ENCODE measurements at regions not wholly inside any gene's neighbourhood (a gene's known extent, or its start where the extent isn't known, plus 50 kb on each side); places are given as distances from the start of the nearest gene placed in this dataset.

DNA sequence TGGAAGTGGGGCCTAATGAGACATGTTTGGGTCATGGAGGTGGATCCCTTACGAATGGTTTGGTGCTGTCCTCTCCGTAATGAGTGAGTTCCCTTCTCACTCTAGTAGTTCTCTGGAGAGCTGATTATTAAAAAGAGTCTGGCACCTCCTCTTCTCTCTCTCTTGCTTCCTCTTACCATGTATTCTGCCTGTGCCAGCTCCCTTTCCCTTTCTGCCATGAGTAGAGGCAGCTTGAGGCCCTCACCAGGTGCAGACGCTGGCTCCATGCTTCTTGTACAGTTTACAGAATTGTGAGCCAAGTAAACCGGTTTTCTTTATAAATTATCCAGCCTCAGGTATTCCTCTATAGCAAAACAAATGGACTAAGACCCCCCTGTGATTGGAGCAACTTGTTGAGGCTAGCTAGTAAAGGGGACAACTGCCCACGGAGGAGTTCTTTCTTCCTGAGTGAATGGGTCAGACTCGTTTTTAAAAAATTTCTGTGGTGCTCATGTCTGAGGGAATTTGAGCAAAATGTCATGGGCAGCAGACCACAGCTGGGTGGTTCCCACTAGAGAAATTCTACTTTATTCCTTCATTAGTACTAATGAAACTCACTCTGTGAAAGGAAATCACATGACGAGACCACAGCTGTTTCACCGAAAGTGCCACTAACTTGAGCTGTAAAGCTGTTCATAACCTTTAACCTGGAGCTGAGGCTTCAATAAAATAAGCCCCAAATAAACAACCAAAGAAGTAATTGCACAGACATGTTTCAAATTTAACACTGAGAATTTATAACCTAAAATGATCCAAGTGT is 210.0 kb downstream of the NFKBIZ start:
- in situ Hi-C loops (cut with HindIII; ENCODE audit: low sequenced_read_pairs) = no loop called here
- TF ChIP-seq, protein P1, sequence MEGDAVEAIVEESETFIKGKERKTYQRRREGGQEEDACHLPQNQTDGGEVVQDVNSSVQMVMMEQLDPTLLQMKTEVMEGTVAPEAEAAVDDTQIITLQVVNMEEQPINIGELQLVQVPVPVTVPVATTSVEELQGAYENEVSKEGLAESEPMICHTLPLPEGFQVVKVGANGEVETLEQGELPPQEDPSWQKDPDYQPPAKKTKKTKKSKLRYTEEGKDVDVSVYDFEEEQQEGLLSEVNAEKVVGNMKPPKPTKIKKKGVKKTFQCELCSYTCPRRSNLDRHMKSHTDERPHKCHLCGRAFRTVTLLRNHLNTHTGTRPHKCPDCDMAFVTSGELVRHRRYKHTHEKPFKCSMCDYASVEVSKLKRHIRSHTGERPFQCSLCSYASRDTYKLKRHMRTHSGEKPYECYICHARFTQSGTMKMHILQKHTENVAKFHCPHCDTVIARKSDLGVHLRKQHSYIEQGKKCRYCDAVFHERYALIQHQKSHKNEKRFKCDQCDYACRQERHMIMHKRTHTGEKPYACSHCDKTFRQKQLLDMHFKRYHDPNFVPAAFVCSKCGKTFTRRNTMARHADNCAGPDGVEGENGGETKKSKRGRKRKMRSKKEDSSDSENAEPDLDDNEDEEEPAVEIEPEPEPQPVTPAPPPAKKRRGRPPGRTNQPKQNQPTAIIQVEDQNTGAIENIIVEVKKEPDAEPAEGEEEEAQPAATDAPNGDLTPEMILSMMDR (IDR thresholded peaks at IDR 0.05; ENCODE audit: low read depth, low read length, missing control alignments) = no peak

DNA sequence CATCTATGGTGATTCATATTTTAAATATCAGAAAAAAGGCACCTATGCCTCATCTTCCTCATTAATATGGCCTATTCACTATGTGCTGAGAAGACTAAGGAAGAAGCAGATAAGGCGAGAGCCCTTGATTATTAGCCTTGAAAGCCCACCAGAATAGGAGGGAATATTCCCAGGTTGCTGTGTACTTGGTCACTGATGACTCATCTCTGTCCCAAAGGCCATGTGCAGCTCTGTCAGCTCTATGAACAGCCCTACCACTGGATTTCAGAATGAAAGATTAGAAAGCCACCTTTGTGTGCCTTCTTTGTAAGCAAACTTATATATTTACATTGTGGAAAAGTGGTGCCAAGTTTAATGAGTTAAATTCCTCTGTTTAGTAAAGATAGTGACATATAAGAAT is 211.5 kb downstream of the NFKBIZ start:
- no peak for DNase-seq (ENCODE audit: low read depth)
- TF ChIP-seq, protein P1 (IDR thresholded peaks at IDR 0.05; ENCODE audit: low read depth, low read length, missing control alignments) = no peak
- in situ Hi-C loops (cut with HindIII; ENCODE audit: low sequenced_read_pairs) = no loop called here
- H3K4me3 ChIP-seq (ENCODE audit: low read depth, low read length) = no peak overlapping the region

More for the DNA sequence above, 210.0 kb downstream of the NFKBIZ start:
- DNase-seq (ENCODE audit: low read depth) = no peak
- H3K4me3 ChIP-seq (ENCODE audit: low read depth, low read length) = no peak overlapping the region

DNA sequence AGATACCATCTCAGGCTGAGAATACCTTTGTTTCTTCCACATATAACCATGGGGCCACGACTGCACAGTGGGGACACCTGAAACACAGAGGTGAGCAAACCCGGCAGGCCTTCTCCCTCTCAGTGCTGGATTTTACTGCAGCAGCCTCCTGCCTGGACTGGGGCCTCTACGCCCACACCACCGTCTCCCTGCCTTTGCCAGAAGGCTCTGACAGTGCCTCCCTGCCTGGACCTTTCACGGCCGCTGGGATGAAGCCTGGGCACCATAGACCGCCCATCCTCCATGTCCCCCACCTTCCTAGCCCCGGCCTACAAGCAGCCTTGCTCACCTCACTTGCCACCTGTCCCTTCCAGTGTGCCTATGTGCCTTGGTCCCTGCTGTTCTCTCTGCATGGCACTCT is 214.3 kb downstream of the NFKBIZ start:
- DNase-seq (ENCODE audit: low read depth) = no peak
- in situ Hi-C loops (cut with HindIII; ENCODE audit: low sequenced_read_pairs) = no loop called here
- TF ChIP-seq, protein P1 (IDR thresholded peaks at IDR 0.05; ENCODE audit: low read depth, low read length, missing control alignments) = no peak
- H3K4me3 ChIP-seq (ENCODE audit: low read depth, low read length) = no peak overlapping the region

DNA sequence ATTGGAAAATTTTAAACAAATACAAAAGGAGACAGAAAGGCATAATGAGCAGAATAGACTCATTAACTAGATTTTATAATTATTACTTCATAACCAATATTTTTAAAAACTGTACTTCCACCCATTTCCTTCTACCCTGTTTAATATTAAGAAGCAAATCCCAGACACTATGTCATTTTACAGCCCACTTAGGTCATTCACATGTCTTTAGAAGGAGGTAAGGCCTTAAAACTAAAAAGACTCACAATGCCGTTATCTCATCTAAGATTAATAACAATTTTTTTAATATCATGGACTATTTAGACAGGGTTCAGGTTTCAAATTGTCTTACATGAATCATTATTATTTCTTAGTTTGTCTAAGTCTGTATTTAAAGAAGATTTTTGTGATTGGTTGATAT is 217.2 kb downstream of the NFKBIZ start:
- H3K4me3 ChIP-seq (ENCODE audit: low read depth, low read length) = no peak overlapping the region
- TF ChIP-seq, protein P1 (IDR thresholded peaks at IDR 0.05; ENCODE audit: low read depth, low read length, missing control alignments) = no peak
- no peak for DNase-seq (ENCODE audit: low read depth)
- in situ Hi-C loops (cut with HindIII; ENCODE audit: low sequenced_read_pairs) = no loop called here

DNA sequence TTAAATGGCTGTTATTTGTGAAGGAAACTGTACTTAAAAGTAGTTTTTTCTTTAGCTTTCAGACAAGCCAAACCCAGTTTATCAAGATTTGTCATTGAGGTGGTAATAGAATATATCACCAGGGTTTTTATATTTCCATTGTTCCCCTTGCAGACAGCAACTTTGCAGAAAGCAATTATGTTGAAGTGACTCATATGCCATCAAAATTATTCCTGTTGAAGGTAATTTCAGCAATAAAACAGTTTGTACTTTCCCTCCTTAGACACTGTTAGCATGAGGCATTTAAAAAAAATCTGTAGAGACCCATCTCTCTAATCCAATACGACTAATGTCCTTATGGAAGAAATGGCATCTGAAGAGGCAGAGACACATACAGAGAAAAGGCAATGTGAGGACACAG is 219.0 kb downstream of the NFKBIZ start:
- DNase-seq (ENCODE audit: low read depth) = no peak
- TF ChIP-seq, protein P1 (IDR thresholded peaks at IDR 0.05; ENCODE audit: low read depth, low read length, missing control alignments) = no peak
- no peak overlapping the region for H3K4me3 ChIP-seq (ENCODE audit: low read depth, low read length)
- in situ Hi-C loops (cut with HindIII; ENCODE audit: low sequenced_read_pairs) = no loop called here

DNA sequence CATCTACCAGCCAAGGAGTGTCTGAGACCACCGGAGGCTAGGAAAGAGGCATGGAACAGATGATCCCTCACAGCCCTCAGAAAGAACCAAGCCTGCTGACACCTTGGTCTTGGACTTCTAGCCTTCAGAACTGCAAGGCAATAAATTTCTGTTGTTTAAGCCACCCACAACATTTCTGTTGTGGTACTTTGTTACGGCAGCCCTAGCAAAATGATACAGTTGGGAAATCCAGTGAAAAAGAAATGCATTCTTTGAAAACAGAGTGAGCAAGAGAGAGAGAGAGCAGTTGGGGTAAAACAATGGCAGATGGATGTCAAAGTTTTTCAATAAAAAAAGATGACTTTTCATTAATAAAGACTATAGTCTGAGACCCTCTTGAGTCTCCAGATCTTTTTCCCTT is 219.4 kb downstream of the NFKBIZ start:
- no peak overlapping the region for H3K4me3 ChIP-seq (ENCODE audit: low read depth, low read length)
- DNase-seq (ENCODE audit: low read depth) = no peak
- TF ChIP-seq, protein P1 (IDR thresholded peaks at IDR 0.05; ENCODE audit: low read depth, low read length, missing control alignments) = no peak
- in situ Hi-C loops (cut with HindIII; ENCODE audit: low sequenced_read_pairs) = no loop called here

Measured in astrocyte of the cerebellum (primary cell).